Heart left ventricle (tissue), 13 donors: ENCODE measurements at regions not wholly inside any gene's neighbourhood (a gene's known extent, or its start where the extent isn't known, plus 50 kb on each side); places are given as distances from the start of the nearest gene placed in this dataset.

Experiments used
- POLR2A ChIP-seq, 2 donors: fragments of 450-650 bp; IDR thresholded peaks; one replicate each; pipeline ENCODE4 v1.6.1; 2017; ENCODE audit warnings: antibody characterized with exemption in 2 of 2, mild to moderate bottlenecking in 2 of 2, moderate library complexity in 2 of 2
- TF ChIP-seq, protein P1 (sequence below), 12 donors: fragments of 200-600 bp; sonication (generic) in 4 of 12; IDR thresholded peaks; one replicate each; pipeline versions ENCODE4 v1.5.0 to v1.8.0; 2018 to 2022; ENCODE audit warnings: antibody characterized with exemption in 12 of 12, mild to moderate bottlenecking in 5 of 12
- donor health status: ischemic (EF 13 %, LVEDD 7.1; RV severe dilation, severe dysfunction).
- donor health status: DM: no; HTN: yes; CAD: no.
- donor health status: DM: no; HTN: no; CAD: no.
- donor health status: ischemic (EF 25% LVEDD 6.9; RV normal size, moderate dysfunction).
- donor health status: ischemic (EF 25% LVEDD 5.7; RV mildly dilated, moderate dysfunction).
- donor health status: ischemic (EF 35%, LVEDD 5.7; RV mildly dilated, moderate dysfunction).
- donor health status: nonischemic (EF 11% LVEDD 7.7; RV severe dilation, severe dysfunction).
- donor health status: DM: yes; HTN: yes; CAD: no.
- donor health status: PGD.
- donor health status: ischemic (EF 29% LVEDD 5.4; RV normal size, mild dysfunction).
- donor health status: nonischemic (EF 23%, LVEDD 6.1; RV moderate dilation, normal function).

GRCh38 chr1:80349218-80349617 is 1342.7 kb upstream of the ADGRL4 start:
- TF ChIP-seq, protein P1, sequence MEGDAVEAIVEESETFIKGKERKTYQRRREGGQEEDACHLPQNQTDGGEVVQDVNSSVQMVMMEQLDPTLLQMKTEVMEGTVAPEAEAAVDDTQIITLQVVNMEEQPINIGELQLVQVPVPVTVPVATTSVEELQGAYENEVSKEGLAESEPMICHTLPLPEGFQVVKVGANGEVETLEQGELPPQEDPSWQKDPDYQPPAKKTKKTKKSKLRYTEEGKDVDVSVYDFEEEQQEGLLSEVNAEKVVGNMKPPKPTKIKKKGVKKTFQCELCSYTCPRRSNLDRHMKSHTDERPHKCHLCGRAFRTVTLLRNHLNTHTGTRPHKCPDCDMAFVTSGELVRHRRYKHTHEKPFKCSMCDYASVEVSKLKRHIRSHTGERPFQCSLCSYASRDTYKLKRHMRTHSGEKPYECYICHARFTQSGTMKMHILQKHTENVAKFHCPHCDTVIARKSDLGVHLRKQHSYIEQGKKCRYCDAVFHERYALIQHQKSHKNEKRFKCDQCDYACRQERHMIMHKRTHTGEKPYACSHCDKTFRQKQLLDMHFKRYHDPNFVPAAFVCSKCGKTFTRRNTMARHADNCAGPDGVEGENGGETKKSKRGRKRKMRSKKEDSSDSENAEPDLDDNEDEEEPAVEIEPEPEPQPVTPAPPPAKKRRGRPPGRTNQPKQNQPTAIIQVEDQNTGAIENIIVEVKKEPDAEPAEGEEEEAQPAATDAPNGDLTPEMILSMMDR (IDR thresholded peaks at IDR 0.05), result no peak
- TF ChIP-seq POLR2A (IDR thresholded peaks at IDR 0.05), result no peak
